Fibroblast of pulmonary artery (primary cell): ENCODE measurements at regions not wholly inside any gene's neighbourhood (a gene's known extent, or its start where the extent isn't known, plus 50 kb on each side); places are given as distances from the start of the nearest gene placed in this dataset.

Source experiments
- DNase-seq: peaks from one replicate; pipeline ENCODE4 v3.0.0-alpha.2; 2010; ENCODE audit warnings: low read depth
- H3K4me3 ChIP-seq: replicated peaks from 2 replicates; pipeline ENCODE4 v1.5.1; 2011; ENCODE audit warnings: low read depth, mild to moderate bottlenecking, control low read depth, low read length, moderate library complexity
- TF ChIP-seq, protein P1 (sequence below): IDR thresholded peaks from 2 replicates; pipeline ENCODE4 v1.5.1; 2011; ENCODE audit warnings: mild to moderate bottlenecking, control low read depth, low read length, inconsistent platforms; ENCODE audit errors: missing control alignments

- DNase-seq = no peak
- TF ChIP-seq, protein P1, sequence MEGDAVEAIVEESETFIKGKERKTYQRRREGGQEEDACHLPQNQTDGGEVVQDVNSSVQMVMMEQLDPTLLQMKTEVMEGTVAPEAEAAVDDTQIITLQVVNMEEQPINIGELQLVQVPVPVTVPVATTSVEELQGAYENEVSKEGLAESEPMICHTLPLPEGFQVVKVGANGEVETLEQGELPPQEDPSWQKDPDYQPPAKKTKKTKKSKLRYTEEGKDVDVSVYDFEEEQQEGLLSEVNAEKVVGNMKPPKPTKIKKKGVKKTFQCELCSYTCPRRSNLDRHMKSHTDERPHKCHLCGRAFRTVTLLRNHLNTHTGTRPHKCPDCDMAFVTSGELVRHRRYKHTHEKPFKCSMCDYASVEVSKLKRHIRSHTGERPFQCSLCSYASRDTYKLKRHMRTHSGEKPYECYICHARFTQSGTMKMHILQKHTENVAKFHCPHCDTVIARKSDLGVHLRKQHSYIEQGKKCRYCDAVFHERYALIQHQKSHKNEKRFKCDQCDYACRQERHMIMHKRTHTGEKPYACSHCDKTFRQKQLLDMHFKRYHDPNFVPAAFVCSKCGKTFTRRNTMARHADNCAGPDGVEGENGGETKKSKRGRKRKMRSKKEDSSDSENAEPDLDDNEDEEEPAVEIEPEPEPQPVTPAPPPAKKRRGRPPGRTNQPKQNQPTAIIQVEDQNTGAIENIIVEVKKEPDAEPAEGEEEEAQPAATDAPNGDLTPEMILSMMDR = no peak
- no peak overlapping the region for H3K4me3 ChIP-seq
Observed at GRCh38 chr12:76195920-76196319, 111.4 kb upstream of the NAP1L1 start.

DNA sequence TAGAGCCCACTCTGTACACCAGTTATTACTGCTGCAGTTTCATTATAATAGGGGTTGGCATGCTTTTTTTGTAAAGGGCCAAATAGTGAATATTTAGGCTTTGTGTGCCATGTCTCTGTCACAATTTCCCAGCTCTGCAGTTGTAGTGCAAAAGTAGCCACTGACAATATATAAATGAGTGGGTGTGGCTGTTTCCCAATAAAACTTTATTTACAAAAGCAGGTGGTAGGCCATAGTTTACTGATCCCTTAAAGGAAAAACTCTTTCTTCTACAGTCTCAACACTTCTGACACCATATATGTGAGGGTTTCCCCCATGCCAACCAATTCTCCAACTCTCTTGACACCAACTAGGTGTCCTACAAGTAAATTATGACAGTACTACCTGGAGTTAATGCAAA, 110.2 kb upstream of the NAP1L1 start:
- no peak overlapping the region for H3K4me3 ChIP-seq
- no peak for DNase-seq
- TF ChIP-seq, protein P1 = no peak

DNA sequence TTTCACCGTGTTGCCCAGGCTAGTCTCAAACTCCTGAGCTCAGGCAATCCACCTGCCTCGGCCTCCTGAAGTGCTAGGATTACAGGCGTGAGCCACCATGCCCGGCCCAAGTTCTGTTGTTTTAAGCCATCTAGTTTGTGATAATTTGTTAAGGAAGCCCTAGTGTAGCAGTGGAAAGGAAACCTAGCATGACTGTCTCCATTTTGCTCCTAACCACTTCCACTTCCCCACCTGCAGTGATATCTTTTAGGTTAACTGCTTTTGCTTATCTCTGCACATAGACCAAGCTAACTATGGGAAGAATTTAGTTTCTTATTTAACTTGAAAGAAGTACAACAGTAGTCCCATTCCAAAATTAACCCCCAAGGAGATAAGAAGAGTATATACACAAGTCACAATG, 109.5 kb upstream of the NAP1L1 start:
- no peak overlapping the region for H3K4me3 ChIP-seq
- TF ChIP-seq, protein P1 = no peak
- DNase-seq = no peak

DNA sequence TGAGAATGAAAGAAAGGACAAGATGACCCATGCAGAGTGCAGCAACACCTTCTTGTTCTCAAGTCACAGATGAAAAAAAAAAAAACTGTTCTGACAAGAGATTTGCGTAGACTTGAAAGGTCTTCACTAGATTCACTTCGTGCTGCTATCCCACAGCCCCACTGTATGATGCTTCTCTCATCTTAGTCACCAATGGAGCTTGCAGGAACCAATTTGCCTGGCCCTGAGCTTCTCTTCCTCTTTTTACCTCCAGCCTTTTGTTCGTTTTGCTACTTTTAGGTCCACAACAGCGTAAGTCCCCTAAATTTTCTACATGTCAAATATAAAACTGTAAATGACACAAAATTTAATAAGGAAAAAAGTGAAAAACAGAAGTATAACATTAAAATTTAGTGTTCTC, 107.9 kb upstream of the NAP1L1 start:
- no peak overlapping the region for H3K4me3 ChIP-seq
- TF ChIP-seq, protein P1 = no peak
- DNase-seq = no peak

GRCh38 chr12:76190299-76190698, 105.8 kb upstream of the NAP1L1 start:
- no peak overlapping the region for H3K4me3 ChIP-seq
- no peak for DNase-seq
- TF ChIP-seq, protein P1 = no peak

DNA sequence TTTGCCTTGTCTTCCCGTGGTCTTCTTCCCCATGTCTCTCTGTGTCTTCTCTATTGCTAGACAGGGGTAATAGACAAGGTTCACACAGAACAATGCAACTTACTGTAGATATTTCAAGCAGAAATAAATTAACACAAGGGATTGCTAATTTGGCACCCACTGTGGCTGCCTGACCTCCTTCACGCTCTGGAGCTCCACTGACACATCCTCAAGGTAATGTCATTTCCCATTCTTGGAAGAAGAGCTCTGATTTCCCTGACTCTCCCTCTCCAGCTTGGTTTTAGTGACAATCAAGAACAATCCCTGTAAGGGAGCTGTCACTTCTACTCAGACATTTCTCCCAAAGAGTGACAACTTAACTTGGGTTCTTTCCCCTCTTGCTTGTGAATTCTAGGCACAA, 105.4 kb upstream of the NAP1L1 start:
- TF ChIP-seq, protein P1 = no peak
- H3K4me3 ChIP-seq = no peak overlapping the region
- DNase-seq = no peak

GRCh38 chr12:76187177-76187576, 102.7 kb upstream of the NAP1L1 start:
- DNase-seq = no peak
- no peak overlapping the region for H3K4me3 ChIP-seq
- TF ChIP-seq, protein P1 = no peak
